ENCODE measurements at regions not wholly inside any gene's neighbourhood (a gene's known extent, or its start where the extent isn't known, plus 50 kb on each side); places are given as distances from the start of the nearest gene placed in this dataset.
A peak's percentile ranks its signal among the peaks of the same experiment; 100 is the strongest.

GRCh38 chr3:170701696-170702678 lies 116.1 kb upstream of the SLC7A14 start:
- no peak overlapping the region for H3K4me3 ChIP-seq (replicated peaks; ENCODE audit: low read depth, low read length)
- no peak for TF ChIP-seq CTCF (IDR thresholded peaks at IDR 0.05; ENCODE audit: low read length, missing control alignments)
- no peak for DNase-seq (ENCODE audit: low read depth)

- no peak for DNase-seq (ENCODE audit: low read depth)
- TF ChIP-seq CTCF (IDR thresholded peaks at IDR 0.05; ENCODE audit: low read length, missing control alignments), result no peak
- H3K4me3 ChIP-seq (replicated peaks; ENCODE audit: low read depth, low read length), result no peak overlapping the region
Measured at GRCh38 chr3:170700054-170700404, 114.2 kb upstream of the SLC7A14 start.

- no peak for TF ChIP-seq CTCF (IDR thresholded peaks at IDR 0.05; ENCODE audit: low read length, missing control alignments)
- DNase-seq (ENCODE audit: low read depth), result peak; percentile 51
- no peak overlapping the region for H3K4me3 ChIP-seq (replicated peaks; ENCODE audit: low read depth, low read length)
Measured at GRCh38 chr3:170699158-170700053, 113.5 kb upstream of the SLC7A14 start.

- H3K4me3 ChIP-seq (replicated peaks; ENCODE audit: low read depth, low read length), result no peak overlapping the region
- TF ChIP-seq CTCF (IDR thresholded peaks at IDR 0.05; ENCODE audit: low read length, missing control alignments), result no peak
- no peak for DNase-seq (ENCODE audit: low read depth)
Measured at GRCh38 chr3:170697908-170698307, 112.0 kb upstream of the SLC7A14 start.

GRCh38 chr3:170697131-170697530 lies 111.3 kb upstream of the SLC7A14 start:
- H3K4me3 ChIP-seq (replicated peaks; ENCODE audit: low read depth, low read length), result no peak overlapping the region
- DNase-seq (ENCODE audit: low read depth), result no peak
- no peak for TF ChIP-seq CTCF (IDR thresholded peaks at IDR 0.05; ENCODE audit: low read length, missing control alignments)

GRCh38 chr3:170695486-170696064 lies 109.7 kb upstream of the SLC7A14 start:
- no peak for TF ChIP-seq CTCF (IDR thresholded peaks at IDR 0.05; ENCODE audit: low read length, missing control alignments)

More at GRCh38 chr3:170695486-170696064, 109.7 kb upstream of the SLC7A14 start:
- no peak overlapping the region for H3K4me3 ChIP-seq (replicated peaks; ENCODE audit: low read depth, low read length)
- DNase-seq (ENCODE audit: low read depth), result peak; percentile 53
